SU-DHL-6 (cell line): ENCODE measurements at regions not wholly inside any gene's neighbourhood (a gene's known extent, or its start where the extent isn't known, plus 50 kb on each side); places are given as distances from the start of the nearest gene placed in this dataset.

Experiments used
- H2AFZ ChIP-seq: fragments of 200-600 bp; sonication (generic); 2 replicates; pipeline ENCODE4 v1.6.1; 2014; ENCODE audit warnings: low read depth, mild to moderate bottlenecking, moderate library complexity, mixed read lengths, antibody characterized with exemption, low read length; ENCODE audit not compliant: severe bottlenecking
- H3F3A ChIP-seq: fragments of 200-600 bp; shearing (Covaris generic); 2 replicates; pipeline ENCODE4 v1.6.0; 2016; ENCODE audit warnings: antibody characterized with exemption, mild to moderate bottlenecking; ENCODE audit not compliant: insufficient read depth
- H3K27ac ChIP-seq: fragments of 200-600 bp; sonication (generic); 2 replicates; pipeline ENCODE4 v1.5.1; 2016; ENCODE audit warnings: low read depth, mild to moderate bottlenecking, low read length, moderate library complexity, mixed read lengths
- H3K27me3 ChIP-seq: fragments of 200-600 bp; sonication (generic), shearing (Covaris generic); 2 replicates; pipeline ENCODE4 v1.6.0; 2014; ENCODE audit warnings: mild to moderate bottlenecking, low read length
- H3K36me3 ChIP-seq: fragments of 200-600 bp; sonication (generic); 2 replicates; pipeline ENCODE4 v1.6.1; 2014; ENCODE audit warnings: mild to moderate bottlenecking, low read length, mixed read lengths
- H3K4me2 ChIP-seq: fragments of 300-600, 200-600 bp; shearing (Covaris generic), sonication (generic); 2 replicates; pipeline ENCODE4 v1.6.0; 2014; ENCODE audit warnings: low read length, low read depth, mild to moderate bottlenecking; ENCODE audit not compliant: poor library complexity, severe bottlenecking
- H3K4me3 ChIP-seq: fragments of 200-600 bp; sonication (generic); 2 replicates; pipeline ENCODE4 v1.5.1; 2014; ENCODE audit warnings: antibody characterized with exemption, low read length, mild to moderate bottlenecking, mixed read lengths; ENCODE audit not compliant: insufficient read depth, poor library complexity, severe bottlenecking
- H3K79me2 ChIP-seq: fragments of 200-600 bp; sonication (generic); 2 replicates; pipeline ENCODE4 v1.6.1; 2014; ENCODE audit warnings: mild to moderate bottlenecking, low read length, moderate library complexity; ENCODE audit not compliant: insufficient read depth
- H3K9ac ChIP-seq: fragments of 200-600 bp; sonication (generic); 2 replicates; pipeline ENCODE4 v1.7.0; 2014; ENCODE audit warnings: mild to moderate bottlenecking, low read length
- H3K9me2 ChIP-seq: fragments of 200-600 bp; sonication (generic); replicated peaks from 2 replicates; pipeline ENCODE4 v1.6.1; 2014; ENCODE audit warnings: low read length; ENCODE audit not compliant: insufficient read depth
- H3K9me3 ChIP-seq: fragments of 200-600 bp; sonication (generic); 2 replicates; pipeline ENCODE4 v1.6.1; 2014; ENCODE audit warnings: low read length, mixed read lengths; ENCODE audit not compliant: insufficient read depth
- H4K20me1 ChIP-seq: fragments of 200-600 bp; sonication (generic); 2 replicates; pipeline ENCODE4 v1.6.1; 2014; ENCODE audit warnings: low read depth, mild to moderate bottlenecking, antibody characterized with exemption, low read length, moderate library complexity, mixed read lengths
- EZH2phosphoT487 ChIP-seq: fragments of 200-600 bp; sonication (generic), shearing (Covaris generic); conservative IDR thresholded peaks from 2 replicates; pipeline ENCODE4 v1.6.1; 2018; ENCODE audit warnings: mild to moderate bottlenecking, antibody characterized with exemption, low read length, moderate library complexity, mixed read lengths
- TF ChIP-seq, protein P1 (sequence below): fragments of 200-600 bp; sonication (generic); IDR thresholded peaks from one replicate; pipeline ENCODE4 v1.5.1; 2017; ENCODE audit warnings: antibody characterized with exemption, mild to moderate bottlenecking, low read length, moderate library complexity; ENCODE audit not compliant: insufficient read depth, poor library complexity, severe bottlenecking

GRCh38 chr5:57711471-57711870, 228.9 kb upstream of the ACTBL2 start:
- Histone ChIP-seq H3K79me2 (no peaks in the 10 kb centered on the region), H3F3A (no peaks in the 10 kb centered on the region), H3K4me2 (no peak overlapping the region), H3K4me3 (no peak overlapping the region), H3K9ac (no peak overlapping the region), H3K9me2 (no peaks in the 10 kb centered on the region), H3K36me3 (no peaks in the 10 kb centered on the region), H4K20me1 (no peaks in the 10 kb centered on the region), H3K27ac (no peak overlapping the region), H3K9me3 (no peaks in the 10 kb centered on the region), H2AFZ (no peak overlapping the region), H3K27me3 (no peaks in the 10 kb centered on the region)
- TF ChIP-seq EZH2phosphoT487: no peak
- TF ChIP-seq, protein P1, sequence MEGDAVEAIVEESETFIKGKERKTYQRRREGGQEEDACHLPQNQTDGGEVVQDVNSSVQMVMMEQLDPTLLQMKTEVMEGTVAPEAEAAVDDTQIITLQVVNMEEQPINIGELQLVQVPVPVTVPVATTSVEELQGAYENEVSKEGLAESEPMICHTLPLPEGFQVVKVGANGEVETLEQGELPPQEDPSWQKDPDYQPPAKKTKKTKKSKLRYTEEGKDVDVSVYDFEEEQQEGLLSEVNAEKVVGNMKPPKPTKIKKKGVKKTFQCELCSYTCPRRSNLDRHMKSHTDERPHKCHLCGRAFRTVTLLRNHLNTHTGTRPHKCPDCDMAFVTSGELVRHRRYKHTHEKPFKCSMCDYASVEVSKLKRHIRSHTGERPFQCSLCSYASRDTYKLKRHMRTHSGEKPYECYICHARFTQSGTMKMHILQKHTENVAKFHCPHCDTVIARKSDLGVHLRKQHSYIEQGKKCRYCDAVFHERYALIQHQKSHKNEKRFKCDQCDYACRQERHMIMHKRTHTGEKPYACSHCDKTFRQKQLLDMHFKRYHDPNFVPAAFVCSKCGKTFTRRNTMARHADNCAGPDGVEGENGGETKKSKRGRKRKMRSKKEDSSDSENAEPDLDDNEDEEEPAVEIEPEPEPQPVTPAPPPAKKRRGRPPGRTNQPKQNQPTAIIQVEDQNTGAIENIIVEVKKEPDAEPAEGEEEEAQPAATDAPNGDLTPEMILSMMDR: no peak

GRCh38 chr5:57710126-57710525, 227.5 kb upstream of the ACTBL2 start:
- no peak overlapping the region for H3K4me3 ChIP-seq
- H3K36me3 ChIP-seq: no peaks in the 10 kb centered on the region
- H2AFZ ChIP-seq: no peak overlapping the region
- TF ChIP-seq, protein P1: no peak
- H3K79me2 ChIP-seq: no peaks in the 10 kb centered on the region
- H4K20me1 ChIP-seq: no peaks in the 10 kb centered on the region
- H3F3A ChIP-seq: no peaks in the 10 kb centered on the region
- no peaks in the 10 kb centered on the region for H3K27me3 ChIP-seq
- H3K9me2 ChIP-seq: no peaks in the 10 kb centered on the region
- no peaks in the 10 kb centered on the region for H3K9me3 ChIP-seq
- H3K4me2 ChIP-seq: no peak overlapping the region
- no peak overlapping the region for H3K27ac ChIP-seq
- no peak overlapping the region for H3K9ac ChIP-seq

DNA sequence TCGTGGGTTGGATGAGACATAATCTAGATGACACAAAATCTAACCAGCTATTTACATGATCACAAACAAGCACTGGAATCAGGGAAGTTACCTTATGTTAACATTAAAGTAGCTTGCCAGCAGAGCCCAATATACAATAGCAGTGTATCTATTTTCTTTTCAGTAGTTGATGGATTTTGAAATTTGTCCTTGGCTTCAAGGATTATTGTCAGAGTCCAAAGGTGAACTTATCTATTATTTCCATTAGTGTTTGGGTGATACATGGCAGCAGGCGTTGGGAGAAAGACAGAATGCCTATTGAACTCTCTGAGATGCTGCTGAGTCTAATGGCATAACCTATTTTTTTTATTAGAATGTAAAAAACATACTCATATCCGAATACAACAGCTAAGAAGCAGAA, 223.2 kb upstream of the ACTBL2 start:
- H3K36me3 ChIP-seq: no peaks in the 10 kb centered on the region
- H2AFZ ChIP-seq: no peak overlapping the region
- H3K4me3 ChIP-seq: no peak overlapping the region
- H3K27me3 ChIP-seq: no peaks in the 10 kb centered on the region
- no peaks in the 10 kb centered on the region for H4K20me1 ChIP-seq
- H3K9me3 ChIP-seq: no peaks in the 10 kb centered on the region
- H3K79me2 ChIP-seq: no peaks in the 10 kb centered on the region
- no peaks in the 10 kb centered on the region for H3K9me2 ChIP-seq
- TF ChIP-seq, protein P1: no peak
- no peak for TF ChIP-seq EZH2phosphoT487
- no peaks in the 10 kb centered on the region for H3F3A ChIP-seq
- H3K4me2 ChIP-seq: no peak overlapping the region
- no peak overlapping the region for H3K27ac ChIP-seq
- no peak overlapping the region for H3K9ac ChIP-seq

DNA sequence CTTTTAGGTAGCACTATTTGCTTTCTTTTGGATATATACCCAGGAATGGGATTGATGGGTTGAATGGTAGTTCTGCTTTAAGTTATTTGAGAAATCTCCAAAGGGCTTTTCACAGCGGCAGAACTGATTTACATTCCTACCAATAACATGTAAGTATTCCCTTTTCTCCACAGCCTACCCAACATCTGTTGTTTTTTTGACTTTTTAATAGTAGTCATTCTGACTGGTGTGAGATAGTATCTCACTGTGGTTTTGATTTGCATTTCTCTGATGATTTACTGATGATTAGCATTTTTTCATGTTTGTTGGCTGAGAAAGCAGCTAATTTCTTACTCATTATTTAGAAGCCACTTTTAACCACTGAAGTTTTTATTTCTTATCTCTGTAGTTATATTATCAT, 221.1 kb upstream of the ACTBL2 start:
- Histone ChIP-seq H3K9ac (no peak overlapping the region), H3F3A (no peaks in the 10 kb centered on the region), H3K9me3 (no peaks in the 10 kb centered on the region), H2AFZ (no peak overlapping the region), H4K20me1 (no peaks in the 10 kb centered on the region), H3K27ac (no peak overlapping the region), H3K36me3 (no peaks in the 10 kb centered on the region), H3K4me3 (no peak overlapping the region), H3K4me2 (no peak overlapping the region), H3K79me2 (no peaks in the 10 kb centered on the region), H3K9me2 (no peaks in the 10 kb centered on the region), H3K27me3 (no peaks in the 10 kb centered on the region)
- TF ChIP-seq EZH2phosphoT487: no peak
- TF ChIP-seq, protein P1: no peak
